ENCODE measurements at regions not wholly inside any gene's neighbourhood (a gene's known extent, or its start where the extent isn't known, plus 50 kb on each side); places are given as distances from the start of the nearest gene placed in this dataset.

DNA sequence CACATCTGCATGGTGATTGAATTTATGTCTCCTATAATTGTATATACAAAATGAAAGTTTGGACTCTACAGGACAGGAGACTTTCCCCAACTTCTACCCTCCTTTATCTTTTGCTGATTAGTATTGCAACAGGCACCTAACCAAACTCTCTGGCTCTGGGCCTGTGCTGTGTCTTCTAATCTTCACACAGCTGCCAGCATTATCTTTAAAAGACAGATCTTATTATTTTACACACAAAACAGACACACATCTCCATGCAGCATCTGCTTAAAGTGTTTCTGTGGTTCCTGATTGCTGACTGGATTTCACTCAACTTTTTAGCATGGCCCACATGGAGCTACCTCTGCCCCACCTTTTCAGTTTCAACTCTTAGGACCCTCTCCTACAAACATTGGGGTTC is 154.9 kb upstream of the PELI2 start:
- no peak for TF ChIP-seq POLR2A (IDR thresholded peaks at IDR 0.05; ENCODE audit: low read depth, low read length)
- TF ChIP-seq, protein P1, sequence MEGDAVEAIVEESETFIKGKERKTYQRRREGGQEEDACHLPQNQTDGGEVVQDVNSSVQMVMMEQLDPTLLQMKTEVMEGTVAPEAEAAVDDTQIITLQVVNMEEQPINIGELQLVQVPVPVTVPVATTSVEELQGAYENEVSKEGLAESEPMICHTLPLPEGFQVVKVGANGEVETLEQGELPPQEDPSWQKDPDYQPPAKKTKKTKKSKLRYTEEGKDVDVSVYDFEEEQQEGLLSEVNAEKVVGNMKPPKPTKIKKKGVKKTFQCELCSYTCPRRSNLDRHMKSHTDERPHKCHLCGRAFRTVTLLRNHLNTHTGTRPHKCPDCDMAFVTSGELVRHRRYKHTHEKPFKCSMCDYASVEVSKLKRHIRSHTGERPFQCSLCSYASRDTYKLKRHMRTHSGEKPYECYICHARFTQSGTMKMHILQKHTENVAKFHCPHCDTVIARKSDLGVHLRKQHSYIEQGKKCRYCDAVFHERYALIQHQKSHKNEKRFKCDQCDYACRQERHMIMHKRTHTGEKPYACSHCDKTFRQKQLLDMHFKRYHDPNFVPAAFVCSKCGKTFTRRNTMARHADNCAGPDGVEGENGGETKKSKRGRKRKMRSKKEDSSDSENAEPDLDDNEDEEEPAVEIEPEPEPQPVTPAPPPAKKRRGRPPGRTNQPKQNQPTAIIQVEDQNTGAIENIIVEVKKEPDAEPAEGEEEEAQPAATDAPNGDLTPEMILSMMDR (IDR thresholded peaks at IDR 0.05; ENCODE audit: extremely low read depth in 1 of 2, insufficient read depth in 1 of 2, low read depth in 1 of 2, low read length in 2 of 2), result no peak
